Endometrium (tissue), 2 donors: ENCODE measurements at regions not wholly inside any gene's neighbourhood (a gene's known extent, or its start where the extent isn't known, plus 50 kb on each side); places are given as distances from the start of the nearest gene placed in this dataset.

ENCODE experiments used
- FAIRE-seq: peaks from 2 replicates; lab custom pipeline; 2012; peaks lifted over from hg19 to GRCh38; lab: Jason Lieb, UNC
- donor health status: control.
- donor health status: control.

DNA sequence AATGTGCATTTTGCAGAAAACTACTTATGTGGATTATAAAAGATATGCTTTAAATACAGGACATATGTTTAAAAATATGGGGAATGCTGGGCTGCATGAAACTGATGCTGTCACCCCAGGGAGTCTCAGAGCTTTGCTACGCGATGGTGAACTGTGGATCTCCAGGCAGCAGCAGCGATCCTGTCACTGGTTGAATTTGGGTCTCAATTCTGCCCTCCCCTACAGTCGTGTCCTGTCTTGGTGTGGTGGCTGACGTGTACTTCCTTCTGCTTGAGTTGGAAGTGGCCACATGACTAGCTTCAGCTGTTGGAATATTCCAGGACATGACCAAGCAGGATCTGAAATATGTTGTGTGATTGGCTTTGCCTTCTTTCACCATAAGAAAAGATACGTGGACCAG is 222.9 kb upstream of the AJAP1 start:
- no peak for FAIRE-seq

DNA sequence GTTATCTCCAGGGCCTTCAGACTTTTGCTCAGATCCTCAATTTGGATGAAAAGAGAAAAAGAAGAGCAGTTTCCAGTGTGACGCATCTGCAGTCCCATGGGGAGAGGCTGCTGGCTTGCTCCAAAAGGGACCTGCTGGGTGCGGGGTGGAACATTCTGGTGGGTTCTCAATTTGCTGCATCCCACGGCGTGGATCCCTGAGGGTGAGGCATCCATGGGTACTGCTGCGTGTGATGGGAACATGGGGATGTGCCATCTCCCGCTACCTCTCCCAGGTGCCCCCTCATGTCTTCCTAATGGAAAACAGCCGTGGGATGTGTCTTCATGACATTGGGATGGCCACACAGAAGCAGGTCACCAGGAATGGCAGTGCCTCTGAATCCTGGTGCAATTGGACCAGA is 221.3 kb upstream of the AJAP1 start:
- no peak for FAIRE-seq

DNA sequence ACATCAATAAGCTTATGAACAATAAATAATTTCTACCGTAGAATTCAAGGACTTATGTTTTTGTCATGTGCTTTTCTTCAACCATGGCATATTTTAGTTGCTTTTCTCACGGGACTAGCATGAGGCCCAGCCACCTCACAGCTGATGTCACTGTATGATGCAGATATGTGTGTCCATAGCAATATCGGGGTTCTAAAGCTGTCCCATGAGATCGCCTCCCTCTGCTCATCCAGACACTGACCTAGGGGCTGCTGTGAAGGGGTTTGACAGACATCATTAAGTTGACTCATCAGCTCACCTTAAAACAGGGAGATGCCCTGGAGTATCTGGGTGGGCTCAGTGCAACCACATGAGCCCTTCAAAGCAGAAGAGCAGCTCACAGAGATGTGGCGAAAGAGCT is 210.3 kb upstream of the AJAP1 start:
- FAIRE-seq = no peak

DNA sequence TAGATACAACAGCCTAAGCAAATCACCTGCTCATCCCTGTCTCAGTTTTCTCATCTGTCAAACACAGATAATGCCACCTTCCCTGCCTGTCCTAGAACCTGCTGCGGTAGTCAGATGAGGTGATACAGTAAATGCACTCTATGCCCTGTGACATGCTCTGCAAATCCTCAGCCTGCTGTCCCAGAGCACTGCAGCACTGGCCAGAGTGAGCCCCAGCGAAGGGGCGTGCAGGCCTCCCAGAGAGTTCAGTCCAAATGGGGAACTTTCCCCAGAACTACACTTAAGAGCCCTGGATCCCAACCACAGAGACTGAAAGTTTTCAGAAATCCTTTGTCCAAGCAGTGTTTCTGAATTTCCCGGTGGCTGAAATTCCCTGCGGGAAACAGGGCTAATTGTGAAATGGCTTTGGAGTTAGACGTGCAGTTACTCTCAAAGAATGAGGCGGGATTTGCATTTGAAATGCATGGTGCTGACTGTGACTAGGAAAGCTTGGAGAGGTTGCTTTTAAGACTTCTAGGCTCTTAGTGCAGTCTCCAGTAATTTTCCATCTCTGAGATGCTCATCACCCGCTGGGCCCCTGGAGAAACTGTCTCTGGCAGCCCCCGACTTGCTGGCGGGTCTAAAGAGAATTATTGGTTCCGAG is 206.5 kb upstream of the AJAP1 start:
- no peak for FAIRE-seq

DNA sequence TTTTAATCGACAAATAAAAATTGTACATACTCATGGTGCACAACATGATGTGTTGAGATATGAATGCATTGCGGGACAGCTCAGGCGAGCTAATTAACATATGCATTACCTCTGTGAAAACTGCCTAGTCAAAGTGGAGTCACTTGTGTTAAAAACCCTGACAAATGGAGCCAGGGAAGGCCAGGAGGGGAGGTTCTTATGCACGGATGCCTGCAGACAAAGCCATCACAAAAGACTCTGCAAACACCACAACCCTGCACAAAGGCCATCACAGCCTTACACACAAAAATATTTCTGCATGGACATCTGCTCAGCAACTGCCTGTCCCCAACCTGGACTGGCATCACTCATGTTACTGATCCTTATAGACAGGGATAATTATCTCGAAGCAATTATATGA is 204.4 kb upstream of the AJAP1 start:
- no peak for FAIRE-seq

DNA sequence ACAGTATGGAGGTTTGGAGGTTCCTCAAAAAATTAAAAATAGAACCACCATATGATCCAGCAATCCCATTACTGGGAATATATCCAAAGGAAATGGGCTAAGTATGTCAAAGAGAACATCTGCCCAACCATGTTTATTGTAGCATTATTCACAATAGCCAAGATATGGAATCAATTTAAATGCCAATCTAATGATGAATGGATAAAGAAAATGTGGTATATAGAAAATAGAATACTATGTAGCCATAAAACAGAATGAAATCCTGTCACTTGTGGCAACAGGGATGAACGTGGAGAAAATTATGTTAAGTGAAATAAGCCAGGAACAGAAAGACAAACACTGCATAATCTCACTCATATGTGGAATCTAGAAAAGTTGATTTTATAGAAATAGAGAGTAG is 201.7 kb upstream of the AJAP1 start:
- no peak for FAIRE-seq

DNA sequence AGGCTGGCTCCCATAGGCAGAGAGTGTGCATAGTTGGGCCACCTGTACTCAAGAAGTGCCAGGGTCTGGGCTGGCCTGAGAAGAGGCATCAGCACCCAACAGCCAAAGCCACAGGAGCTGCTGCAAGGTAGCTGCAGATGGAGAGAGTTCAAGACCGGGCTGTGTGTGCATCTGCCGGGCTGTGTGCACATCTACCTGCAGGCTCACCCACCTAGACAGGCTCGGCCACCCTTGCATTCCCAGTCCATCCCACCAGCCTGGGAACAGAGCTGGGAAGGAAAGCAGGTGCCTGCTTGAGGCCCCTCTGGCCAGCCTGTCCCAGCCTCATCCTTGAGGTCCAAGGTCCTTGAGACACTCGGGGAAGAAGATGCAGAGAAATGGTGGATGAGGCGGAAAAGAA is 194.4 kb upstream of the AJAP1 start:
- FAIRE-seq = no peak

DNA sequence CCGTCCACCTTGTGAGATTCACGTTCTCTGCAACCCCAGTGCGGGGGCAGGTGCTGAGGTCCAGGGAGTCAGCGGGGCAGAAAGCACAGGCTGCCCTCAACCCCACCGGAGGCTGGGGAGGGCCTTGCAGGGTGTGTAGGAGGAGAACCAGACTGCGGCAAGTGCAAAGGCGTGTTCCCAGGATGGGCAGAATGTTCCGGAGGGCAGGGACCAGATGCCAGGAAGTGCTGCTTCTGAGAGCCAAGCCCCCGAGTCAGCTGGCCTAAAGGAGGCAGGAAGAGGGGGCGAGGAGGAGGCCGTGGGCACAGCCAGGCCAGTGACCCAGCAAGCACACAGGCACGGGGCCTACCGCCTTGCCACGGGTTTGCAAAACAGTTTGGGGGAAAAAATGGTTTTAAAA is 193.8 kb upstream of the AJAP1 start:
- no peak for FAIRE-seq

DNA sequence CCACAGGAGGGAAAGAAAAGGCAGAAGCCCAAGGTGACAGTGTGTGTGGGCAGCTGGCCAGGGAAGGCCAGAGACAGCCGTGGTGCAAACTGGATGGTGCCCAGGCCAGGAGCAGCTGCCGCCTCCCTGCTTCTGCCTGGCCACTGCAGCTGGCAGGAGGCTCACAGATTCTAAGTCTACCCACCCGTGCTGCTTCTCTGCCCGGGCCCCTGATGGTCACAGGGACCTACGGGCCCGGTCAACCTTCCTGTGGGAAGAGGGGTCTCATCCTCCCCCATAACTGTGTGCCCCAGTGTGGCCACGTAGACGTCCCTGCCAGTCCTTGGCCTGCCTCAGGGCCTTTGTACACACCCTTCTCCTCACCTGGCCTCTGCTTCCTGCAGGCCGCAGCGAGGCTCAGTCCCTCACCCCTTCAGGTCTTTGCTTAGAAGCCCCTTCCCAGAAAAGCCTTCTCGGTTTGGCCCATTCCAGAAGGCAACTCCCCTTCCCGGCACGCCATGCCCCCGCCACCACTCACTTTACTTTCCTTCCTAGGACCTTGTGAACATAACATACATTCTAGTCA is 192.6 kb upstream of the AJAP1 start:
- no peak for FAIRE-seq

DNA sequence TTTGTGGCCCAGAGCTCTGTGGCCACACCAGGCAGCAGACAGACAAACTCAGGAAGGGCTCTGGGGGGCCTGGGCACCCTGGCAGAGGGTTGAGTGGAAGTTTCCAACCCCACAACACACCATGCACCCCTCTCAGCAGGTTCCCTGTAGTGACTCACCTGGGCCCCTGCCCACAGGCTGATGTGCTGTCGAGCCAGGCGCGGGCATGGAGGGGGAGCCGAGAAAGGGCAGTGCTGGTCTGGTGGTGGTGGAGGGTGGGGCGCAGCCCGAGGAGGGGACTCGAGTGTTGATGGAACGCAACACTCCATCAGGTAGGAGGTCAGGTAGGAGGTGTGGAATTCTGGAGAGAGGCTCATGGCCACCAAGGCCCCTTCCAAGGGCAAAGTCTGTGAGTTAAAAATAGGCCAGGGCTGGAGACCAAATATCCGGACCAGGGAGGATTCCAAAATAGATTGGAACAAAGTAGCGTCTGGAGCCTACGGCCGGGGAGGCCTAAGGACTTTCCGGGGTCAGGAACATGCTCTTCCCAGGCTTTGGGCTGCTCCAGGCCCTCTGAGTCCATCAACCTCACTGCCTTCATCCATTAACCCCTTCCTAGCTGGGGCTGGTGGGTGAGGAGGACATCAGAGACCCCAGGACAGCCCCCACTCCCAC is 191.5 kb upstream of the AJAP1 start:
- FAIRE-seq = no peak

DNA sequence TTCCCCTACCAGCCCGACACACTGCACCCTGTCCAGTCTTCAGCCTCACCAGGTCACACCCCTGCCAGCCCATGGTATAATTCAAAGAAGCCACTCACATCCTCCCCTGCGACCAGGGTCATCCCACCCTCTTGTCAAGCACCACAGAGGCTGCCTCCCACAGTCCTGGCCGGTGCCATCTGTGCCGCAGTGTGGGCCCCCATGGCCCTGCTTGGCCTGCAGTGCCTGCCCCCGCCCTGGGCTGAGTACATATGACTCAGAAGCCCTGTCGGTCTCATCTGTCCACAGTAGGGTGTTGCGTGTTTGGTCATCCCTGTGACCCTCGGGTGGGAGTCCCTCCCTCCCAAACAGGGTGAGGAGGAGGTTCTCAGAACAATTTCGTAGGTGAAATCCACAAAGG is 190.8 kb upstream of the AJAP1 start:
- FAIRE-seq = no peak

DNA sequence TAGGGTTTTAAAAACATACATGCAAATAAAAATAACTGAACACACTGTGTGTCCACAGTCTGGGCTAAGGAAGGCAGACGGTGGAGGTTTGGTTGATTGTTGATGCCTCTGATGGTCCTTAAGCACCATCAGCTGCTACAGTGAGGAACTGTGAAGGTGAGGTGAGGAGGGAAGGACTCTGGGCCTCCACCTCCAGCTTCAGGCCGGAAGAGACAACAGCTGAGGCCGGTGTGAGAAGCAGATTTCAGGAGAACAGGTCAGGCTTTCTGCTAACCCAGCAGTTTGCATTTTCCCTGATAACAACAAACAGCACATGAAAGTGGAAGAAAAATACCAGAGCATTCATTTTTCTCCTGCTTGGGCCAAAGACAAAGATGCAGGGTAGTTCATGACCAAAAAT is 189.9 kb upstream of the AJAP1 start:
- no peak for FAIRE-seq

DNA sequence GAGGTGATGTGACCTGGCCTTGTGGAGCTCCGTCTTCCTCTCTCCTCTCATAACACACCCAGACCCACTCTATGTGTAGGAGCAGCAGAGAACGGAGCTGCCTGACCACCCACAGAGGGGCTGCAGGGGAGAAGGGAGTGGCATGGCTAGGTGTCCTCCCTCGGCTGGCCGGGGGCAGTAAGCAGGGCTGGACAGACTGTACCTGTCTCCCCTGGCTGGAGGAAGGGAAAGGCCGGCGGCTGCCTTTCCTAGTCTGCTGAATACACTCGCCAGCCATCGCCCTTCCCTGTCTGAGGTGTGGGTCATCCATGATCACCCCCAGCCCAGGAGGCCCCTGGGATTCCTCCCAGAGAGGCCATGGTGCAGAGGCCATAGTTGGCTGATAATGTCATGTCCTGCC is 187.2 kb upstream of the AJAP1 start:
- no peak for FAIRE-seq

DNA sequence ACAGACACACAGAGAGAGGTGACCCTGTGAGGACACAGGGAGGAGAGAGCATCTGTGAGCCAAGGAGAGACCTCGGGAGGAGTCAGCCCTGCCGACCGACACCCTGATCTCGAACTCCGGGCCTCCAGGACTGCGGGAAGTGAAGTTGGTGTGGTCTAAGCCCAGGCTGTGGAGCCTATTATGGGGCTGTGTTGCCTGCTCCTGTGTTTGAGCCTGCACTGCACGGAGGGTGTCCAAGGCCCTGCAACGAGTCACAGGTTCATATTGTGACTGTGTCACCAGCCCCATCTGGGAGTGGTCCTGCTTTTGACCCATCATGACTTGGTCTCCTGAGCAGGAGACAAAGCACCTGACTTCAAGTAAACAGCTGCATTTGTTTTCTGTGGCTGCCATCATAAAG is 186.0 kb upstream of the AJAP1 start:
- FAIRE-seq = no peak

DNA sequence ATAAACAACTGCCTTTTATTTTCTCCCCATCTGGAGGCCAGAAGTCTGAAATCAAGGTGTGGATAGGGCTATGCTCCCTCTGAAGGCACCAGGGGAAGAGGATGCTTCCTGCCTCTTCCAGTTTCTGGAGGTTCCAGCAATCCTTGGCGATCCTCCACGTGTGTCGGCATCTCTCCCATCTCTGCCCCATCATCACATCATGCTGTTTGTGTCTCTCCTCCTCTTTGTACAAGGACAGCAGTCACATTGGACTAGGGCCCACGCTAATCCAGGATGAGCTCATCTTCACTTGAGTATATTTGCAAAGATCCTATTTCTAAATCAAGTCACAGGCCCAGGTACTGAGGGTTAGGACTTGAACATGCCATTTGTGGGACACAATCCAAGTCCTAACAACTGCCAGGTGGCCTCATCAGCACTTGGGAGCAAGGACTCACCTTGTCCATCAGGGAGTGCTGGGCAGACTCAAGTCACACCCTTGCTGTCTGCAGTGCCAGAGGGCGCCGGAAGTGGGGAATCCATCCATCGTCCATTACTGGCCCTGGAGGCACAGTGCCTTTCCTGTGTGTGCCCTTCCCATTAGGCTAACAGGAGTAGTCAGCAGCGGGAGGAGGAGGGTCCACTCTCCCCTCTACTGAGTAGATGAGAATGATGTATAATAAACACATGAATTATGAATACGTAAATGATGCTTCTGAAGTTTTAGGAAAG is 185.4 kb upstream of the AJAP1 start:
- FAIRE-seq = no peak

DNA sequence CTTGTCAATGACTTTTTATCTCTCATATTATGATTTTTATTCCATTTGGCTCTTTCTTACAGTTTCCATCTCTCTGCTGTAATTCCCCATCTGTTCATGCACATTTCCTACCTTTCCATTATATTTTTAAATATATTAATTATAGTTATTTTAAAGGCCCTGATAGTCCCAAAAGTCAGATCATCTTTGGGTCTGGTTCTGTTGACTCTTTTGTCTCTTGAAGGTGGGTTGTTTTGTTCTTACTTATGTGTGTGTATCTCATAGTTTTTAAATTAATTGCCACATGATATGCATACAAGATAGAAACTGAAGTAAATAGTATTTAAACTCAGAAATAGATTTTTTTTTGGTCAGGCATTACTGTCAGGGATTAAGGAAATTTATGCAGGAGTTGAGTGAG is 178.0 kb upstream of the AJAP1 start:
- FAIRE-seq = no peak

DNA sequence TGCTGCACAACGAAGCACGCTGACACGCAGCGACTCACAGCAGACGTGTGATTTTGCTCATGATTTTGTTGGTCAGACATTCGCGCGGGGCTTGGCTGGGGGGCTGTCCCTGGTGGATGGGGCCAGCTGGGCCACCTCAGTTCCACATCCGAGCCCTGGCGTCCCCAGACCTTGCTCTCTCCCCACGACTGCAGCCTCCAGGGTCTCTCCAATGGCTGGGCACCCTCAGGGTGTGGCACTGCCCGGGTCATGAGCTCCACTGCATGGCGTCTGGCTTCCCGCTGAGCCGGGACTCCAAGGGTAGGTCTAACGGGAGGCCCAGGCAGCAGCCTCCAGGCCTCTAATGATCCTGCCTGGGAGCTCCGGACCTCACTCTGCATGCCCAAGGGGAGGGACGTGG is 173.0 kb upstream of the AJAP1 start:
- no peak for FAIRE-seq

DNA sequence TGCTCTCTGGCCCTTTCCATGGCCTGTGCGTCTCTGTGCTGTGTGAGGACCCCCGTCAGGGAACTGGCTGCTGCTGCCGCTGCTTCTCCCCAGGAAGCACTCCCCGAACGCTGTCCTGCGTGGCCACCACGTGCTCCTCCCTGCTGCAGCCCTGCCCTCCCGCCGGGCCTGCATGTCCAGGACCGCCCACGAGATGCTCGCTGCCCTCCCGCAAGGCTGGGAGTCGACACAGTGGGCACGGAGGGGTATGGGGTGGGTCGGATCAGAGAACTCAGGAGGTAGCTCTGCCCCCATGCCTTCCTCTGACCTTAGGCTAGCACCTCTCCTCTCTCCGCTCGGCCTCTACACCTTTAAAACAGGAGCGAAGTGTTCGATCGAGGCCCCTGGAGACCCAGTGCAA is 171.9 kb upstream of the AJAP1 start:
- no peak for FAIRE-seq

DNA sequence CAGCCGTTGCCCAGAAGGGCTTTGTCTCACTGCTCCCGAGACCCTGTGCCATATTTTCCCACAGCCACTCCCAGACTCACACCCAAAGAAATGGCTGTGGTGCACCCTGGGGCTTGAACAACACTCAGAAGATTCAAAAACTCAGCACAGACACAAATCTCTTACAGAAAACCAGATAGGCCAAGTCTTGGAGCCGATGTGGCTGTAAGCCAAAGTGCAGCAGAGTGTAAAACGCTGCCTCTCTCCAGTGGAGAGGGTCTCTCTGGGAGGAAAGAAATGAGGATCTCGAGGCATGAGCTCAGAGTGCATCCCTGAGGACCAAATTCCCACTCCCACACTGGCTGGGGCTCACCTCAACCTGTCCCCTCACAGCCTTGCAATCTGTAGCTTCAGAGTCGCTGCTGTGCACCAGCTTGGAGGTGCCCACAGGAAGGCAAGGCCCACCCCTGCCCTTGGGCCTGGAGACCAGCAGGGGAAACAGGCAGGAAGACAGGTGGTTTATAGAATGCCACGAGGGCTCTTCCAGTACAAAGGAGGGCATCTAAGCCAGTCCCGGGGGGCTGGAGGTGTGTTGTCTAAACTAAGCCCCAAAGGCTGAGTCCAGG is 171.3 kb upstream of the AJAP1 start:
- FAIRE-seq = no peak

DNA sequence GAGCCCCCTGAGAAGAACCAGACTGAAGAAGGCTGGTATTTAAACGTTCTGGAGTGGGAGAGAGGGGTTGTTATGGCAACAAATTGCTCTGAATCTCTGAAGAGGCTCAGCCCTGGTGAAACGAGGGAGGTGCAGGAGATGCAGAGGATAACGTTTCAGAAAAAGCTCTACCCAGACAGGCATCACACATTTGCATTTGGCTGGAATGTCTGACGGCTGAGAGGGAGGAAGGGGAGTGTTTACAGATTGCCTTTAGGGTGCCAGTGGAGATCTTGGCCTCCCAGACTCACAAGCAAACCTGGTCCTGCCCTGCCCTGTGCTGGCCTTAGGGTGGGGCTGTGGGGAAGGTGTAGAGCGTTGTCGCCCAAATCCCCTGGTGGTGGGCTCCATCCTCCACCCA is 169.0 kb upstream of the AJAP1 start:
- FAIRE-seq = no peak

DNA sequence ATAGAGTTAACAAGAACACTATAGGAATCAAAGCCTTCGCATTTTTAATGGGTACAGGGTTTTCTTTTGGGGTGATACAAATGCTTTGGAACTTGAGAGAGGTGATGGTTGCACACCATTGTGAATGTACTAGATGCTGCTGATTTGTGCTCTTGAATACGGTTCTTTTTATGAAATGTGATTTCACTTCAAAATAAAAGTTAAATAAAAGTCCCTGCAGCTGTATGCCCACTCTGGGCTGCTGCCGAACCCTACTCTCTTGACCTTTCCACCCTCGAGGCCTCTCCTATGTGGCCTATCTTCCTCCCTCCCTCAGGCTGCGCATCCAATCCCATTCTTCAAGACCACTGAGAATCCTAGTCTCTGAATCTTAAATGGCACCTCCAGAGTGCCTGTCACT is 168.5 kb upstream of the AJAP1 start:
- FAIRE-seq = no peak

DNA sequence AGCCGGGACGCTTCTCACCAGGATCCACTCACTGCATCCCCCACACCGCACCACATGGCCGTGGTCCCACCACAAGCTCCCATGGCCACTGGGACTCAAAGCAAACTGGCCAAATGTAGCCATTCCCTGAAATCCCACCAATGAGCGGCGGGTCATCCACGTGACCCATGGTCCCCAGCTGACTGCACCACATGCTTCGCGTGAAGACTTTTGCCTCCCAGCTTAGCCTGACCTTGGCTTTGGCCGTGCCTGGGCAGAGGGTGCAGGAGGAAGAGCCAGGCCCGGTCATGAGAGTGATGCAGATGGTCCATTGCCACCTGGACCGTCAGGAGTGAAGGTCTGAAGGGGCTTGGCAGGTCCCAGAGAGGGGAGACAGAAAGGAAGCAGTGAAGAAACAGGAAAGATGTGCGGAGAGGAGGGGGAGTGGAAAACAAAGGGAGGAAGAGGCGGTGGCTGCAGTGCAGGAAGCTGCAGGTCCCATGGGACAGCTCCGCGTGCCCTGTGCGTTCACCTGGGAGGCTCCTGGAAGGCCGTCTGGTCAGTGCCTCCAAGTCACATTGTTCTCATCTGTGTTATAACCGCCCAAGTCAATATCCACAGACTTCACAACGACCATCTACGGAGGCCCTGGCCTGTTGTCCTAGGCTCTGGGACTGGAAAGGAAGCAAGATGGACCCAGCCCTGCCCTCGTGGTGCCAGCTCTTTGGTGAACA is 167.8 kb upstream of the AJAP1 start:
- no peak for FAIRE-seq
